ENCODE measurements at regions not wholly inside any gene's neighbourhood (a gene's known extent, or its start where the extent isn't known, plus 50 kb on each side); places are given as distances from the start of the nearest gene placed in this dataset.
A peak's percentile ranks its signal among the peaks of the same experiment; 100 is the strongest.

DNA sequence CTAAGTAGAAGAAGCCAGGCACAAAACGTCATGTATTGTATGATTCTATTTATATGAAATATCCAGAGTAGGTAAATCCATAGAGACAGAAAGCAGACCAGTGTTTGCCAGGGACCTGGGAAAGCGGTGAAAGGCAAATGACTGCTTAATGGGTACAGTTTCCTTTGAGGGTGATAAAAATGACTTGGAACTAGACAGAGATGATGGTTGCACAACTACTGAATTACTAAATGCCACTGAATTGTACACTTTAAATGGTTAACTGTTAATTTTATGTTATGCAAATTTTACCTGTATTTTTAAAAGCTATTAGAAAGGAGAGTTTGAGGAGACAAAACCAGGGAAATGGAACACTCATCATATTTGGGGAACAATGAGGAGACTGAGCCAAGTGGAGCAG, 61.8 kb upstream of the USP47 start:
- no peaks in the 10 kb centered on the region for H4K20me1 ChIP-seq (ENCODE audit: insufficient read depth, low read length)
- H3K9me3 ChIP-seq (ENCODE audit: control insufficient read depth, insufficient read depth, low read length) = no peaks in the 10 kb centered on the region
- intact Hi-C loops (cut with micrococcal nuclease) = loop anchor here (10.0 kb wide), 1 partner anchor 515 kb away; no protein-coding TSS in a partner anchor
- in situ Hi-C loops (cut with MboI; ENCODE audit: low sequenced_read_pairs) = no loop called here
- no peak overlapping the region for H4K91ac ChIP-seq (ENCODE audit: insufficient read depth, low read depth, low read length)
- WGBS, 2 experiments (ENCODE audit: extremely low coverage in 2 of 2, insufficient read length in 1 of 2) = no CpG with 5 or more reads among the region's 2 CpGs
- dilution Hi-C loops (cut with HindIII; ENCODE audit: low sequenced_read_pairs, unreplicated experiment) = no loop called here
- no peak overlapping the region for H2AK9ac ChIP-seq (replicated peaks; ENCODE audit: low read depth, low read length, poor library complexity)
- H3K4me3 ChIP-seq (ENCODE audit: insufficient read depth, low read depth, low read length) = no peak overlapping the region
- peaks cover 70% of the 10 kb centered on the region for H3K27me3 ChIP-seq (ENCODE audit: control insufficient read depth, insufficient read depth, low read length)
- H2BK120ac ChIP-seq (ENCODE audit: low read depth, low read length) = no peak overlapping the region
- H3K27ac ChIP-seq (ENCODE audit: insufficient read depth, low read length) = no peak overlapping the region
- H2AK5ac ChIP-seq (ENCODE audit: low read depth, low read length) = no peak overlapping the region
- ChIA-PET POLR2A (ENCODE audit: unreplicated experiment) (no interaction called here), CTCF (interaction anchor here (0.6 to 0.9 kb wide), 2 partner anchors 285 to 846 kb away, joined by 3 to 4 read pairs; no protein-coding TSS in a partner anchor)
- no peak overlapping the region for H3K4me2 ChIP-seq (ENCODE audit: low read depth, low read length)
- no peak overlapping the region for H2BK15ac ChIP-seq (ENCODE audit: low read depth, low read length)
- no peak overlapping the region for H3K9ac ChIP-seq (ENCODE audit: low read depth, low read length)
- no peaks in the 10 kb centered on the region for H3K4me1 ChIP-seq (ENCODE audit: control insufficient read depth, insufficient read depth, low read length)
- no peak overlapping the region for H3K56ac ChIP-seq (ENCODE audit: extremely low read depth, insufficient read depth, low read length)
- no peak overlapping the region for H2BK20ac ChIP-seq (ENCODE audit: low read depth, low read length)
- no peak for DNase-seq
- no peaks in the 10 kb centered on the region for H3K79me1 ChIP-seq (ENCODE audit: low read depth in 1 of 2, low read length in 2 of 2)
- no peak overlapping the region for H2AFZ ChIP-seq (replicated peaks; ENCODE audit: low read length, poor library complexity)
- H3K18ac ChIP-seq (ENCODE audit: low read depth, low read length) = no peak overlapping the region
- H4K5ac ChIP-seq (ENCODE audit: low read depth, low read length) = no peak overlapping the region
- H3K36me3 ChIP-seq (ENCODE audit: control insufficient read depth, insufficient read depth, low read length) = no peaks in the 10 kb centered on the region
- no peak for ATAC-seq (ENCODE audit: low read depth)
- no peak overlapping the region for H3K23ac ChIP-seq (ENCODE audit: low read depth, low read length)
- H3K4ac ChIP-seq (ENCODE audit: low read depth, low read length) = no peak overlapping the region
- no peak overlapping the region for H2BK5ac ChIP-seq (ENCODE audit: low read depth, low read length, poor library complexity, severe bottlenecking)
- TF ChIP-seq CEBPB (IDR thresholded peaks at IDR 0.05; ENCODE audit: low read depth, low read length) = peak; percentile 91
- TF ChIP-seq, protein P1, sequence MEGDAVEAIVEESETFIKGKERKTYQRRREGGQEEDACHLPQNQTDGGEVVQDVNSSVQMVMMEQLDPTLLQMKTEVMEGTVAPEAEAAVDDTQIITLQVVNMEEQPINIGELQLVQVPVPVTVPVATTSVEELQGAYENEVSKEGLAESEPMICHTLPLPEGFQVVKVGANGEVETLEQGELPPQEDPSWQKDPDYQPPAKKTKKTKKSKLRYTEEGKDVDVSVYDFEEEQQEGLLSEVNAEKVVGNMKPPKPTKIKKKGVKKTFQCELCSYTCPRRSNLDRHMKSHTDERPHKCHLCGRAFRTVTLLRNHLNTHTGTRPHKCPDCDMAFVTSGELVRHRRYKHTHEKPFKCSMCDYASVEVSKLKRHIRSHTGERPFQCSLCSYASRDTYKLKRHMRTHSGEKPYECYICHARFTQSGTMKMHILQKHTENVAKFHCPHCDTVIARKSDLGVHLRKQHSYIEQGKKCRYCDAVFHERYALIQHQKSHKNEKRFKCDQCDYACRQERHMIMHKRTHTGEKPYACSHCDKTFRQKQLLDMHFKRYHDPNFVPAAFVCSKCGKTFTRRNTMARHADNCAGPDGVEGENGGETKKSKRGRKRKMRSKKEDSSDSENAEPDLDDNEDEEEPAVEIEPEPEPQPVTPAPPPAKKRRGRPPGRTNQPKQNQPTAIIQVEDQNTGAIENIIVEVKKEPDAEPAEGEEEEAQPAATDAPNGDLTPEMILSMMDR (conservative IDR thresholded peaks at IDR 0.05; ENCODE audit: low read depth, low read length) = no peak
- no peak overlapping the region for H3K14ac ChIP-seq (replicated peaks; ENCODE audit: low read depth, low read length)
- no peak overlapping the region for H4K8ac ChIP-seq (ENCODE audit: low read depth in 2 of 2, low read length in 2 of 2)
- no peaks in the 10 kb centered on the region for H3K9me1 ChIP-seq (ENCODE audit: insufficient read depth, low read length)
- BruUV-seq (replicated peaks) = no TSS peak

Measured in IMR-90 (cell line).